HEK293 (cell line): ENCODE measurements at regions not wholly inside any gene's neighbourhood (a gene's known extent, or its start where the extent isn't known, plus 50 kb on each side); places are given as distances from the start of the nearest gene placed in this dataset.

Source experiments
- ZNF366 ChIP-seq: fragments of 450-650 bp; formaldehyde crosslinking; conservative IDR thresholded peaks from 2 replicates; pipeline ENCODE4 v1.5.1; 2016; ENCODE audit warnings: missing biosample characterization, missing genetic modification characterization
- ZNF561 ChIP-seq: fragments of 450-650 bp; IDR thresholded peaks from 2 replicates; pipeline ENCODE4 v1.5.1; 2018; ENCODE audit warnings: missing biosample characterization, missing genetic modification characterization, borderline replicate concordance
- TF ChIP-seq, protein P1 (sequence below): fragments of 450-650 bp; formaldehyde crosslinking; IDR thresholded peaks from 2 replicates; pipeline ENCODE4 v1.5.1; 2017; ENCODE audit warnings: missing biosample characterization, missing genetic modification characterization

DNA sequence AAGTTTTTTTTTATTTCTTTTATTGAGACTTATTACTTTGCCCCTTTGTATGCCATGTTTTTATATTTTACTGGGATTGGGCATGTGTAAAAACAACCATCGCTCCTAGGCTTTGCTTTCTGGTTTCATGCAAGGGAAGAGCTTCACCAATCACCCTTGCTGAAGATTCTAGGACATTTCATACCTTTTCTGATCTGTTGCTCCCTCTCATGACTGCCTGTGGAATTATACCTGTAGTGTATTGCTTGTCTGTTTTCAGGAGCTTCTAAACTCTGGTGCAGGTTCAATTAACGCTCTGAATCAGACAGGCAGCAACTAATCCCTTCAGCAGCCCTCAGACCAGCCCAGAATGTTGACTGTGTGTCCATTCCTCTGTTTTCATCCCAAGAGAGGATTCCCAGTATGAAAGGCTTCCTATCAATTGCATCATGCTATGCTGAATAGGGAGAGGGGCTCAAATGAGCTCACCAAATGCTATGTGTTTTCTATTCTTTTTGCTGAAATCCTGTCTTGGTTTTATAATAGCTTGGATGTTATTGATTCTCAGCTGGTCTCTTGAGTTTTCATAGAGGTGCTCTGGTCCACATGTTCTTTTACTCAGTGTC lies 572.9 kb upstream of the CDH6 start:
- TF ChIP-seq, protein P1, sequence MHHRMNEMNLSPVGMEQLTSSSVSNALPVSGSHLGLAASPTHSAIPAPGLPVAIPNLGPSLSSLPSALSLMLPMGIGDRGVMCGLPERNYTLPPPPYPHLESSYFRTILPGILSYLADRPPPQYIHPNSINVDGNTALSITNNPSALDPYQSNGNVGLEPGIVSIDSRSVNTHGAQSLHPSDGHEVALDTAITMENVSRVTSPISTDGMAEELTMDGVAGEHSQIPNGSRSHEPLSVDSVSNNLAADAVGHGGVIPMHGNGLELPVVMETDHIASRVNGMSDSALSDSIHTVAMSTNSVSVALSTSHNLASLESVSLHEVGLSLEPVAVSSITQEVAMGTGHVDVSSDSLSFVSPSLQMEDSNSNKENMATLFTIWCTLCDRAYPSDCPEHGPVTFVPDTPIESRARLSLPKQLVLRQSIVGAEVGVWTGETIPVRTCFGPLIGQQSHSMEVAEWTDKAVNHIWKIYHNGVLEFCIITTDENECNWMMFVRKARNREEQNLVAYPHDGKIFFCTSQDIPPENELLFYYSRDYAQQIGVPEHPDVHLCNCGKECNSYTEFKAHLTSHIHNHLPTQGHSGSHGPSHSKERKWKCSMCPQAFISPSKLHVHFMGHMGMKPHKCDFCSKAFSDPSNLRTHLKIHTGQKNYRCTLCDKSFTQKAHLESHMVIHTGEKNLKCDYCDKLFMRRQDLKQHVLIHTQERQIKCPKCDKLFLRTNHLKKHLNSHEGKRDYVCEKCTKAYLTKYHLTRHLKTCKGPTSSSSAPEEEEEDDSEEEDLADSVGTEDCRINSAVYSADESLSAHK, result no peak
- TF ChIP-seq ZNF561 (tag by site-specific recombination) (no peak), ZNF366 (tag by site-specific recombination) (no peak)
